ENCODE measurements at regions not wholly inside any gene's neighbourhood (a gene's known extent, or its start where the extent isn't known, plus 50 kb on each side); places are given as distances from the start of the nearest gene placed in this dataset.

DNA sequence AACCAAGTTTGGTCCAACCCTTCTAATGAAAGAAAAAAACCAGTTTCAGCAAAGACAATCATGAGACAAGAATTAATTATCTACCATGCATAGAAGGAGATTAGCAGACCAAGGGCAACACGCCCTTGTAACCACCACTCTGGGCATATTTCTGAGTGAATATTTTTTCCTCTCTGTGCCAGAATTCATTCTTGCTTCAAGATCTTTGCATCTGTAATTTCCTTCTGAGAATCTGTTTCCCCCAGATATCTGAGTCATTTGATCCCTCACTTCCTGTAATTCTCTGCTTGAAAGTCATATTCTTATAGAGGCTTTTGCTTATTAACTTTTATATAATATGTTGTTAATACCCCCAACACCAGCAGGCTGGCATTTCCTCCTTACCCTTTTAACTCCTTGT is 243.7 kb downstream of the SLC16A7 start:
- Histone ChIP-seq H3K27ac (no peak overlapping the region), H3K27me3 (ENCODE audit: insufficient read depth, low read depth) (no peaks in the 10 kb centered on the region), H3K4me2 (no peak overlapping the region), H3K36me3 (ENCODE audit: insufficient read depth) (no peaks in the 10 kb centered on the region), H3K9ac (no peak overlapping the region), H4K20me1 (ENCODE audit: insufficient read depth) (no peaks in the 10 kb centered on the region), H3K4me3 (IDR thresholded peaks at IDR 0.05; ENCODE audit: insufficient read depth, low read depth, low read length) (no peak overlapping the region), H3K79me2 (ENCODE audit: insufficient read depth, low read depth) (no peaks in the 10 kb centered on the region), H3K4me1 (ENCODE audit: low read depth, poor library complexity, severe bottlenecking) (no peaks in the 10 kb centered on the region), H2AFZ (ENCODE audit: low read depth) (no peak overlapping the region)
- TF ChIP-seq, protein P1, sequence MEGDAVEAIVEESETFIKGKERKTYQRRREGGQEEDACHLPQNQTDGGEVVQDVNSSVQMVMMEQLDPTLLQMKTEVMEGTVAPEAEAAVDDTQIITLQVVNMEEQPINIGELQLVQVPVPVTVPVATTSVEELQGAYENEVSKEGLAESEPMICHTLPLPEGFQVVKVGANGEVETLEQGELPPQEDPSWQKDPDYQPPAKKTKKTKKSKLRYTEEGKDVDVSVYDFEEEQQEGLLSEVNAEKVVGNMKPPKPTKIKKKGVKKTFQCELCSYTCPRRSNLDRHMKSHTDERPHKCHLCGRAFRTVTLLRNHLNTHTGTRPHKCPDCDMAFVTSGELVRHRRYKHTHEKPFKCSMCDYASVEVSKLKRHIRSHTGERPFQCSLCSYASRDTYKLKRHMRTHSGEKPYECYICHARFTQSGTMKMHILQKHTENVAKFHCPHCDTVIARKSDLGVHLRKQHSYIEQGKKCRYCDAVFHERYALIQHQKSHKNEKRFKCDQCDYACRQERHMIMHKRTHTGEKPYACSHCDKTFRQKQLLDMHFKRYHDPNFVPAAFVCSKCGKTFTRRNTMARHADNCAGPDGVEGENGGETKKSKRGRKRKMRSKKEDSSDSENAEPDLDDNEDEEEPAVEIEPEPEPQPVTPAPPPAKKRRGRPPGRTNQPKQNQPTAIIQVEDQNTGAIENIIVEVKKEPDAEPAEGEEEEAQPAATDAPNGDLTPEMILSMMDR (conservative IDR thresholded peaks at IDR 0.05; ENCODE audit: low read depth, low read length): no peak

- Histone ChIP-seq H4K20me1 (ENCODE audit: insufficient read depth) (no peaks in the 10 kb centered on the region), H3K9ac (no peak overlapping the region), H3K4me3 (IDR thresholded peaks at IDR 0.05; ENCODE audit: insufficient read depth, low read depth, low read length) (no peak overlapping the region), H3K36me3 (ENCODE audit: insufficient read depth) (no peaks in the 10 kb centered on the region), H3K4me1 (ENCODE audit: low read depth, poor library complexity, severe bottlenecking) (no peaks in the 10 kb centered on the region), H2AFZ (ENCODE audit: low read depth) (no peak overlapping the region), H3K4me2 (no peak overlapping the region), H3K27me3 (ENCODE audit: insufficient read depth, low read depth) (no peaks in the 10 kb centered on the region), H3K79me2 (ENCODE audit: insufficient read depth, low read depth) (no peaks in the 10 kb centered on the region), H3K27ac (no peak overlapping the region)
- TF ChIP-seq, protein P1 (conservative IDR thresholded peaks at IDR 0.05; ENCODE audit: low read depth, low read length): no peak
These were observed 247.5 kb downstream of the SLC16A7 start for GRCh38 chr12:59843260-59843843.

- no peak overlapping the region for H3K27ac ChIP-seq
- H3K79me2 ChIP-seq (ENCODE audit: insufficient read depth, low read depth): no peaks in the 10 kb centered on the region
- TF ChIP-seq, protein P1 (conservative IDR thresholded peaks at IDR 0.05; ENCODE audit: low read depth, low read length): no peak
- H3K9ac ChIP-seq: no peak overlapping the region
- H3K4me1 ChIP-seq (ENCODE audit: low read depth, poor library complexity, severe bottlenecking): no peaks in the 10 kb centered on the region
- H4K20me1 ChIP-seq (ENCODE audit: insufficient read depth): no peaks in the 10 kb centered on the region
- H3K4me2 ChIP-seq: no peak overlapping the region
- no peaks in the 10 kb centered on the region for H3K27me3 ChIP-seq (ENCODE audit: insufficient read depth, low read depth)
- no peak overlapping the region for H3K4me3 ChIP-seq (IDR thresholded peaks at IDR 0.05; ENCODE audit: insufficient read depth, low read depth, low read length)
- no peaks in the 10 kb centered on the region for H3K36me3 ChIP-seq (ENCODE audit: insufficient read depth)
- no peak overlapping the region for H2AFZ ChIP-seq (ENCODE audit: low read depth)
These were observed 248.9 kb downstream of the SLC16A7 start for GRCh38 chr12:59844750-59845149.

DNA sequence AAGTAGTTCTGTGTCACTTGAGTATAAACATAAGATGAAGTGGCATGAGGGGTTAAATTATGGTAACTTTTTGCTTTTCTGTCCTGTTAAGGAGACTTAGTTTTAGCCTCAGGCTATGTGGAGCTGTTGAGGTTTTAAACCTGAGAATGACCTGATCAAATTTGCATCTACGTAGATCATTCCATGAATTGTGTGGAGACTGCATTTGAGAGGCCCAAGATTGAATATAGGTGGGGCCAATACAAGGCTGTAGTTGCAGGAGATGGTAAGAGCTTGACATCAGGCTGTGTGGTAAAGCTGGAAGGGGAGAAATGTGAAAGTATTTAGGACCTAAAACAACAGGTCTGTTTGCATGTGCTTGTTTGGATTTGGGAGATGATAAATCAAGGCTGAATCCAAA is 249.5 kb downstream of the SLC16A7 start:
- Histone ChIP-seq H3K4me3 (IDR thresholded peaks at IDR 0.05; ENCODE audit: insufficient read depth, low read depth, low read length) (no peak overlapping the region), H3K9ac (no peak overlapping the region), H2AFZ (ENCODE audit: low read depth) (no peak overlapping the region), H3K36me3 (ENCODE audit: insufficient read depth) (no peaks in the 10 kb centered on the region), H3K79me2 (ENCODE audit: insufficient read depth, low read depth) (no peaks in the 10 kb centered on the region), H3K27me3 (ENCODE audit: insufficient read depth, low read depth) (no peaks in the 10 kb centered on the region), H3K4me2 (no peak overlapping the region), H3K4me1 (ENCODE audit: low read depth, poor library complexity, severe bottlenecking) (no peaks in the 10 kb centered on the region), H4K20me1 (ENCODE audit: insufficient read depth) (no peaks in the 10 kb centered on the region), H3K27ac (no peak overlapping the region)
- TF ChIP-seq, protein P1 (conservative IDR thresholded peaks at IDR 0.05; ENCODE audit: low read depth, low read length): no peak
